Mesenchymal stem cell (in vitro differentiated cells and primary cell): ENCODE measurements at regions not wholly inside any gene's neighbourhood (a gene's known extent, or its start where the extent isn't known, plus 50 kb on each side); places are given as distances from the start of the nearest gene placed in this dataset.

Source experiments
- DNase-seq: peaks from one replicate; pipeline ENCODE4 v3.0.0-alpha.2; 2013
- H2AFZ ChIP-seq: one replicate; pipeline ENCODE4 v1.6.1; 2013; ENCODE audit warnings: low read depth, mild to moderate bottlenecking, control low read depth, inconsistent platforms, low read length, moderate library complexity
- H2AK5ac ChIP-seq: 2 replicates; pipeline ENCODE4 v1.6.1; 2013; ENCODE audit warnings: low read length, moderate library complexity, mild to moderate bottlenecking, inconsistent platforms; ENCODE audit not compliant: severe bottlenecking
- H2BK120ac ChIP-seq: one replicate; pipeline ENCODE4 v1.6.1; 2013; ENCODE audit warnings: low read depth, mild to moderate bottlenecking, inconsistent platforms, low read length, moderate library complexity
- H2BK12ac ChIP-seq, 2 experiments: one replicate each; pipeline ENCODE4 v1.6.1; 2013; ENCODE audit warnings: inconsistent platforms in 2 of 2, low read length in 2 of 2, mild to moderate bottlenecking in 2 of 2, moderate library complexity in 2 of 2, control low read depth in 1 of 2
- H2BK15ac ChIP-seq: one replicate; pipeline ENCODE4 v1.6.1; 2013; ENCODE audit warnings: mild to moderate bottlenecking, low read depth, inconsistent platforms; ENCODE audit not compliant: poor library complexity, severe bottlenecking
- H2BK5ac ChIP-seq: 2 replicates; pipeline ENCODE4 v1.6.1; 2013; ENCODE audit warnings: low read depth, mild to moderate bottlenecking, low read length, control low read depth, inconsistent platforms; ENCODE audit not compliant: poor library complexity, severe bottlenecking
- H3K14ac ChIP-seq, 2 experiments: one replicate each; pipeline ENCODE4 v1.6.1; 2013; ENCODE audit warnings: inconsistent platforms in 2 of 2, low read length in 2 of 2, control low read depth in 1 of 2, mild to moderate bottlenecking in 1 of 2, moderate library complexity in 1 of 2
- H3K18ac ChIP-seq, 2 experiments: one replicate each; pipeline ENCODE4 v1.6.1; 2013; ENCODE audit warnings: inconsistent platforms in 2 of 2, low read length in 2 of 2, control low read depth in 1 of 2, low read depth in 1 of 2, mild to moderate bottlenecking in 1 of 2
- H3K23ac ChIP-seq, 2 experiments: one replicate each; pipeline ENCODE4 v1.6.1; 2013; ENCODE audit warnings: inconsistent platforms in 2 of 2, low read length in 2 of 2, mild to moderate bottlenecking in 2 of 2, moderate library complexity in 2 of 2, control low read depth in 1 of 2
- H3K27ac ChIP-seq: 2 replicates; pipeline ENCODE4 v1.5.1; 2013; ENCODE audit warnings: mild to moderate bottlenecking, moderate library complexity, low read length, control low read depth, inconsistent platforms; ENCODE audit not compliant: poor library complexity, severe bottlenecking
- H3K27me3 ChIP-seq, 2 experiments: 2 replicates each; pipeline versions ENCODE4 v1.6.1 to v1.7.0; 2013; ENCODE audit warnings: low read length in 2 of 2, mild to moderate bottlenecking in 2 of 2, moderate library complexity in 2 of 2, control low read depth in 1 of 2, inconsistent platforms in 1 of 2; ENCODE audit not compliant: control insufficient read depth in 1 of 2, insufficient read depth in 1 of 2
- H3K36me3 ChIP-seq, 2 experiments: 2 replicates each; pipeline versions ENCODE4 v1.6.1 to v1.7.0; 2013; ENCODE audit warnings: low read length in 2 of 2, control low read depth in 1 of 2, inconsistent platforms in 1 of 2, low read depth in 1 of 2, mild to moderate bottlenecking in 1 of 2; ENCODE audit not compliant: insufficient read depth in 2 of 2, control insufficient read depth in 1 of 2
- H3K4ac ChIP-seq, 2 experiments: one replicate each; pipeline ENCODE4 v1.6.1; 2013; ENCODE audit warnings: inconsistent platforms in 2 of 2, low read length in 2 of 2, mild to moderate bottlenecking in 2 of 2, moderate library complexity in 2 of 2, control low read depth in 1 of 2, low read depth in 1 of 2
- H3K4me1 ChIP-seq: 2 replicates; pipeline ENCODE4 v1.6.1; 2013; ENCODE audit warnings: low read depth, low read length, control low read depth; ENCODE audit not compliant: control insufficient read depth, insufficient read depth
- H3K4me2 ChIP-seq: 2 replicates; pipeline ENCODE4 v1.6.1; 2013; ENCODE audit warnings: low read length, mild to moderate bottlenecking, inconsistent platforms; ENCODE audit not compliant: poor library complexity, severe bottlenecking
- H3K4me3 ChIP-seq, 2 experiments: 2 replicates each; pipeline versions ENCODE4 v1.5.1 to v1.7.0; 2013; ENCODE audit warnings: low read length in 2 of 2, mild to moderate bottlenecking in 2 of 2, control low read depth in 1 of 2, low read depth in 1 of 2; ENCODE audit not compliant: insufficient read depth in 1 of 2
- H3K79me1 ChIP-seq: replicated peaks from 2 replicates; pipeline ENCODE4 v1.6.1; 2013; ENCODE audit warnings: mild to moderate bottlenecking, control low read depth, low read length, inconsistent platforms; ENCODE audit not compliant: poor library complexity, severe bottlenecking
- H3K9ac ChIP-seq: 2 replicates; pipeline ENCODE4 v1.7.0; 2013; ENCODE audit warnings: mild to moderate bottlenecking, low read length, moderate library complexity
- H3K9me3 ChIP-seq: 2 replicates; pipeline ENCODE4 v1.7.0; 2013; ENCODE audit warnings: mild to moderate bottlenecking, low read length; ENCODE audit not compliant: control insufficient read depth
- H4K8ac ChIP-seq: one replicate; pipeline ENCODE4 v1.6.1; 2013; ENCODE audit warnings: inconsistent platforms, mild to moderate bottlenecking, low read length, moderate library complexity
- H4K91ac ChIP-seq: one replicate; pipeline ENCODE4 v1.6.1; 2013; ENCODE audit warnings: mild to moderate bottlenecking, low read length, inconsistent platforms
- WGBS: methylation state at CpG from one replicate; pipeline ENCODE4 v1.1.7; 2013; ENCODE audit warnings: mixed read lengths; 5-methylcytosine and 5-hydroxymethylcytosine counted together

DNA sequence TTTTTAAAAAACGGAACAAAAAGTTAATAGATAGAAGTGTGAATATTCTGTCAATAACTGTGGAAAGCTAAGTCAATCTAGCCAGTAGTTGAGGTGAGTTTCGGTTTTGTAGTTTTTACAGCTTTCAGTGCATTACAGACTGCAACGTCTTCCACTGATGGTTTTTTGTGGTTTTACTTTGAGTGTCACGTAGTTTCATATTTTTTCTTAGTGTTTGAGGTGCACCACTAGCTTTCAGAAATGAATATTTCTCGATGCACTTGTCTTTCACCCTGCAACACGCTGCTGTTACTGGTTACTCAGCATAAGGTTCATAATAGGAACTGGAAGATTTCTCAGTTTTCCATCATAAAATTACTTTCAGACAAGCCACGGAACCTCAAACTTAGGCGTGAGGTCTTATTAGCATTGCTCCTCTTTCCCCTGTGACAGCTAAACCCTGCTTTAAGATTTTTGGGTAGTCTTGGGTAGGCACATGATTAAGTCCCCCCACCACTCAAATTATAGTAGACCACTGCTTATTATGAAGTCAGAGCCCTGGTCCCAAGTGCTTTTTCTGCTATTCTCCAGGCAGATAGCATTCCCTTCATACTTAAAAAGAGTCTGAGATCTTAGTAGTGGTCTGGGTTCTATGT is 1412.7 kb downstream of the KCNT2 start:
- no peak overlapping the region for H3K23ac ChIP-seq
- WGBS = 81% methylated on average over 8 of the region's 8 CpGs
- H3K79me1 ChIP-seq = no peaks in the 10 kb centered on the region
- no peak for DNase-seq
- no peak overlapping the region for H3K27ac ChIP-seq
- no peaks in the 10 kb centered on the region for H3K36me3 ChIP-seq
- no peak overlapping the region for H3K4me2 ChIP-seq
- no peaks in the 10 kb centered on the region for H3K27me3 ChIP-seq
- no peak overlapping the region for H3K14ac ChIP-seq
- no peak overlapping the region for H3K4ac ChIP-seq
- no peak overlapping the region for H2AFZ ChIP-seq
- H2BK5ac ChIP-seq = no peak overlapping the region
- no peak overlapping the region for H3K4me3 ChIP-seq
- no peak overlapping the region for H2BK15ac ChIP-seq
- no peak overlapping the region for H4K91ac ChIP-seq
- H2BK120ac ChIP-seq = no peak overlapping the region
- no peak overlapping the region for H3K18ac ChIP-seq
- no peak overlapping the region for H2BK12ac ChIP-seq
- H4K8ac ChIP-seq = no peak overlapping the region
- no peaks in the 10 kb centered on the region for H3K4me1 ChIP-seq
- H3K9me3 ChIP-seq = peaks cover 4% of the 10 kb centered on the region
- no peak overlapping the region for H2AK5ac ChIP-seq
- H3K9ac ChIP-seq = no peak overlapping the region

DNA sequence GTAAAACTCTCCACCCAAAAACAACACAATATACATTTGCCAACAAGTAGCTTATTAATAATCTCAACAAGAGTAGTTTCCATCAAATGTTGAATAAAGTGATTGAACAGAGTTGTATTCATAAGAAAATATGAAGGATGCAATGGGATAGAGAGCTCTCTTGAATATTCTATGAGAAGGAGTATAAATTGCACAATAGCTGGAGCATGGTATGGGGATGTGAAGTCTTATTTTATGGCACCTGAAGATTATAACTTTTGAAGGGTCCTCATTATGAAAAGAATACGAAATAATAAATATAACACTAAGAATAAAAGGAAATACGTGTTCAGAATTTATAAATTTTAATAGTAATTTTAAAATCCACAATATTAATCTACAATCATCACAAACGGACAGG is 1415.1 kb downstream of the KCNT2 start:
- Histone ChIP-seq H3K27me3 (no peaks in the 10 kb centered on the region), H3K18ac (no peak overlapping the region), H2BK12ac (no peak overlapping the region), H3K14ac (no peak overlapping the region), H3K9ac (no peak overlapping the region), H3K36me3 (no peaks in the 10 kb centered on the region), H3K4me2 (no peak overlapping the region), H2AK5ac (no peak overlapping the region), H3K27ac (no peak overlapping the region), H3K4ac (no peak overlapping the region), H2BK15ac (no peak overlapping the region), H3K79me1 (no peaks in the 10 kb centered on the region), H4K91ac (no peak overlapping the region), H3K4me1 (no peaks in the 10 kb centered on the region), H3K4me3 (no peak overlapping the region), H3K9me3 (peaks cover 4% of the 10 kb centered on the region), H2BK5ac (no peak overlapping the region), H2AFZ (no peak overlapping the region), H2BK120ac (no peak overlapping the region), H3K23ac (no peak overlapping the region), H4K8ac (no peak overlapping the region)
- DNase-seq = no peak
- WGBS = no CpG with 5 or more reads among the region's 3 CpGs

DNA sequence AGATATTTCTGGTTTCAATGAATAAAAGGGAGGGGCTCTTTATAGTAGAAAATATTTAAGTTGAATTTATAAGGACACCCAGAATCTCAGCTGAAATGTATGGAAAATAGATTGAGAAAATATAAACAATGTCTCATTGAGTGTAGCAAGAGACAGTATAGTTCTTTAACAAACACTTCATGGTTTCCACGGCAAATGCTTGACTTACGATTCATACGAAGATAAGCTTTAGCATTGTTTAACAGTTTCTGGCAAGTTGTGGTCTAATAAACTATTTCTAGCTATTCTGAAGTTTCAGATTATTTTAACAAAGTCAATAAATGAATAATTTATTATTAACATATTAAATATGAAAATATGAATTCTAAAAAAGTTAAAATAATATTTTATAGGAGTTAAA is 1419.4 kb downstream of the KCNT2 start:
- no peak overlapping the region for H3K23ac ChIP-seq
- H3K14ac ChIP-seq = no peak overlapping the region
- H3K9me3 ChIP-seq = peaks cover 6% of the 10 kb centered on the region
- no peaks in the 10 kb centered on the region for H3K79me1 ChIP-seq
- H2BK5ac ChIP-seq = no peak overlapping the region
- H3K4me3 ChIP-seq = no peak overlapping the region
- H4K8ac ChIP-seq = no peak overlapping the region
- no peak overlapping the region for H3K4ac ChIP-seq
- H3K18ac ChIP-seq = no peak overlapping the region
- H3K27ac ChIP-seq = no peak overlapping the region
- no peak overlapping the region for H2BK15ac ChIP-seq
- H4K91ac ChIP-seq = no peak overlapping the region
- no peaks in the 10 kb centered on the region for H3K36me3 ChIP-seq
- H3K9ac ChIP-seq = no peak overlapping the region
- H2BK12ac ChIP-seq = no peak overlapping the region
- H3K27me3 ChIP-seq = no peaks in the 10 kb centered on the region
- DNase-seq = peak; percentile 2
- H2AK5ac ChIP-seq = no peak overlapping the region
- no peak overlapping the region for H2AFZ ChIP-seq
- H2BK120ac ChIP-seq = no peak overlapping the region
- WGBS = no CpG with 5 or more reads among the region's 3 CpGs
- H3K4me1 ChIP-seq = no peaks in the 10 kb centered on the region
- no peak overlapping the region for H3K4me2 ChIP-seq

DNA sequence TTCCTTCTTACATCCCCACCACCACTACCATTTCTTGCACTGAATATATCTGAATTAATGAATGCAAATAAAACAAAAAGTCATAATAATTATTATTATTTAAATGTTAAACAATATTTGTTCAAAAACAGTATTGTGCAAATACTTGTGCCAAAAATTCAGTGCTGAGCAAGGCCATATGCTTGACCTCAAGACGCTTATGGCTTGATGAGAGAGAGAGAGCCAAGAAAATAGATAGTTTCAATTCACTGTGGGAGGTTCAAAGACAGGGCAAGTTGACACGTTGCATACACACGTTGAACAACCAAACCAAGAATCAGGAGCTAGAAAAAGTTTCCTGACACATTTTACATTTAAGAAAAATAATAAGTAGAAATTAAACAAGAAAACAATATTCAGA is 1421.7 kb downstream of the KCNT2 start:
- peaks cover 8% of the 10 kb centered on the region for H3K9me3 ChIP-seq
- no peak overlapping the region for H3K4ac ChIP-seq
- no peak overlapping the region for H2AK5ac ChIP-seq
- H3K27ac ChIP-seq = no peak overlapping the region
- H3K18ac ChIP-seq = no peak overlapping the region
- H3K14ac ChIP-seq = no peak overlapping the region
- WGBS = 50% methylated on average over 1 of the region's 3 CpGs
- H3K4me1 ChIP-seq = no peaks in the 10 kb centered on the region
- H4K91ac ChIP-seq = no peak overlapping the region
- no peak overlapping the region for H4K8ac ChIP-seq
- H2AFZ ChIP-seq = no peak overlapping the region
- no peak overlapping the region for H3K23ac ChIP-seq
- no peak overlapping the region for H2BK12ac ChIP-seq
- H2BK15ac ChIP-seq = no peak overlapping the region
- no peak overlapping the region for H3K4me3 ChIP-seq
- H3K79me1 ChIP-seq = no peaks in the 10 kb centered on the region
- H3K9ac ChIP-seq = no peak overlapping the region
- H2BK120ac ChIP-seq = no peak overlapping the region
- H3K36me3 ChIP-seq = no peaks in the 10 kb centered on the region
- no peaks in the 10 kb centered on the region for H3K27me3 ChIP-seq
- no peak overlapping the region for H2BK5ac ChIP-seq
- no peak for DNase-seq
- H3K4me2 ChIP-seq = no peak overlapping the region
